PC-3 (cell line): ENCODE measurements at regions not wholly inside any gene's neighbourhood (a gene's known extent, or its start where the extent isn't known, plus 50 kb on each side); places are given as distances from the start of the nearest gene placed in this dataset.

Experiments used
- ATAC-seq: fragments of 200-7000 bp; cut with Tn5 transposase; 2 replicates; pipeline ENCODE4 v1.9.1; 2020; ENCODE audit warnings: mild to moderate bottlenecking, moderate library complexity
- BruUV-seq: library from RNA; stranded (reverse); fragments of 400-500 nt; replicated peaks from 2 replicates; lab custom pipeline; 2021; lab: Mats Ljungman, UMichigan
- CTCF ChIA-PET: fragments of 300-600 bp; sonication (Branson Sonifier 250); formaldehyde crosslinking; loops from one replicate; lab custom pipeline; 2022; ENCODE audit warnings: antibody characterized with exemption; lab: Charles Lee
- POLR2A ChIA-PET: fragments of 300-600 bp; sonication (Branson Sonifier 250); formaldehyde crosslinking; loops from one replicate; lab custom pipeline; 2022; ENCODE audit warnings: antibody characterized with exemption; ENCODE audit not compliant: unreplicated experiment; lab: Charles Lee
- DNase-seq: peaks from one replicate; pipeline ENCODE4 v3.0.0-alpha.2; 2015
- H2AFZ ChIP-seq: fragments of 300-600 bp; sonication (generic); 2 replicates; pipeline ENCODE4 v1.6.0; 2016; ENCODE audit warnings: antibody characterized with exemption, low read length
- H3F3A ChIP-seq: fragments of 300-600 bp; sonication (generic); one replicate; pipeline ENCODE4 v1.6.0; 2017; ENCODE audit warnings: antibody characterized with exemption, low read length, control low read depth, mild to moderate bottlenecking; ENCODE audit not compliant: unreplicated experiment
- H3K27ac ChIP-seq: fragments of 300-600 bp; sonication (generic); 2 replicates; pipeline ENCODE4 v1.5.1; 2016; ENCODE audit warnings: mild to moderate bottlenecking, low read length
- H3K27me3 ChIP-seq: fragments of 300-600 bp; sonication (generic); 2 replicates; pipeline ENCODE4 v1.6.1; 2016; ENCODE audit warnings: low read length, mixed read lengths
- H3K36me3 ChIP-seq: fragments of 300-600 bp; sonication (generic); 2 replicates; pipeline ENCODE4 v1.6.1; 2016; ENCODE audit warnings: low read depth, mixed run types, low read length, mixed read lengths
- H3K4me1 ChIP-seq: fragments of 300-600 bp; sonication (generic); 2 replicates; pipeline ENCODE4 v1.5.1; 2016; ENCODE audit warnings: low read length; ENCODE audit not compliant: insufficient read depth
- H3K4me2 ChIP-seq: fragments of 300-600 bp; sonication (generic); 2 replicates; pipeline ENCODE4 v1.6.0; 2016; ENCODE audit warnings: low read length
- H3K4me3 ChIP-seq: fragments of 300-600 bp; sonication (generic); 2 replicates; pipeline ENCODE4 v1.5.1; 2016; ENCODE audit warnings: mild to moderate bottlenecking, low read length, mixed read lengths
- H3K79me2 ChIP-seq: fragments of 300-600 bp; sonication (generic); 2 replicates; pipeline ENCODE4 v1.6.1; 2017; ENCODE audit warnings: low read length, mixed read lengths
- H3K9ac ChIP-seq: fragments of 300-600 bp; sonication (generic); 2 replicates; pipeline ENCODE4 v1.6.0; 2016; ENCODE audit warnings: mild to moderate bottlenecking, low read length
- H3K9me2 ChIP-seq: fragments of 300-600 bp; sonication (generic); replicated peaks from 2 replicates; pipeline ENCODE4 v1.6.1; 2016; ENCODE audit warnings: mixed run types, low read length, mixed read lengths
- H3K9me3 ChIP-seq: fragments of 300-600 bp; sonication (generic); 2 replicates; pipeline ENCODE4 v1.6.1; 2016; ENCODE audit warnings: low read length, mixed read lengths
- H4K20me1 ChIP-seq: fragments of 300-600 bp; sonication (generic); 2 replicates; pipeline ENCODE4 v1.6.1; 2016; ENCODE audit warnings: low read length, mixed read lengths
- CTCF ChIP-seq: fragments of 300-600 bp; sonication (generic); conservative IDR thresholded peaks from 2 replicates; pipeline ENCODE4 v1.5.1; 2017; ENCODE audit warnings: antibody characterized with exemption, low read depth, mild to moderate bottlenecking, low read length
- EZH2 ChIP-seq: fragments of 300-600 bp; sonication (generic); IDR thresholded peaks from one replicate; pipeline ENCODE4 v1.6.1; 2017; ENCODE audit warnings: antibody characterized with exemption, mild to moderate bottlenecking, low read length; ENCODE audit not compliant: unreplicated experiment
- EZH2phosphoT487 ChIP-seq: fragments of 300-600 bp; sonication (generic); IDR thresholded peaks from 2 replicates; pipeline ENCODE4 v1.6.1; 2018; ENCODE audit warnings: mild to moderate bottlenecking, antibody characterized with exemption, low read length, borderline replicate concordance
- intact Hi-C: fragments of 100-400 bp; cut with micrococcal nuclease; formaldehyde crosslinking; loops from 2 replicates; pipeline ENCODE4 v1.9.0; 2023

GRCh38 chr10:53076948-53077347, 304.4 kb upstream of the MBL2 start:
- no peak for DNase-seq
- Histone ChIP-seq H3F3A (no peaks in the 10 kb centered on the region), H4K20me1 (no peaks in the 10 kb centered on the region), H3K79me2 (no peaks in the 10 kb centered on the region), H2AFZ (no peak overlapping the region), H3K36me3 (no peaks in the 10 kb centered on the region), H3K4me1 (peaks cover 10% of the 10 kb centered on the region), H3K27ac (no peak overlapping the region), H3K9me3 (no peaks in the 10 kb centered on the region), H3K9me2 (no peaks in the 10 kb centered on the region), H3K9ac (no peak overlapping the region), H3K4me3 (no peak overlapping the region), H3K4me2 (no peak overlapping the region), H3K27me3 (no peaks in the 10 kb centered on the region)
- ATAC-seq: no peak
- CTCF ChIA-PET: interaction anchor here (0.5 kb wide), 1 partner anchor 143 kb away, joined by 8 read pairs; no protein-coding TSS in a partner anchor
- intact Hi-C loops: no loop called here
- BruUV-seq: no TSS peak
- TF ChIP-seq EZH2phosphoT487: no peak
- TF ChIP-seq EZH2: no peak
- TF ChIP-seq CTCF: no peak
- POLR2A ChIA-PET: no interaction called here

- Histone ChIP-seq H3K4me2 (no peak overlapping the region), H3K9me2 (no peaks in the 10 kb centered on the region), H4K20me1 (no peaks in the 10 kb centered on the region), H3K27me3 (0 out of 2 replicates have a peak, but pooled peaks cover 5% of the 10 kb centered on the region), H3K27ac (no peak overlapping the region), H3K4me3 (no peak overlapping the region), H3K36me3 (no peaks in the 10 kb centered on the region), H3K79me2 (no peaks in the 10 kb centered on the region), H3K9me3 (no peaks in the 10 kb centered on the region), H3K4me1 (peaks cover 11% of the 10 kb centered on the region), H3K9ac (no peak overlapping the region), H3F3A (no peaks in the 10 kb centered on the region), H2AFZ (no peak overlapping the region)
- DNase-seq (no peak), ATAC-seq (no peak)
- BruUV-seq: no TSS peak
- intact Hi-C loops: no loop called here
- ChIA-PET CTCF (no interaction called here), POLR2A (no interaction called here)
- TF ChIP-seq EZH2 (no peak), CTCF (no peak), EZH2phosphoT487 (no peak)
Observed at GRCh38 chr10:53075469-53075868, 302.9 kb upstream of the MBL2 start.

GRCh38 chr10:53072144-53072543, 299.6 kb upstream of the MBL2 start:
- H3K4me3 ChIP-seq: no peak overlapping the region
- no peak overlapping the region for H3K4me2 ChIP-seq
- intact Hi-C loops: no loop called here
- H3K9me2 ChIP-seq: no peaks in the 10 kb centered on the region
- H3K9ac ChIP-seq: no peak overlapping the region
- ATAC-seq (no peak), DNase-seq (no peak)
- H3K36me3 ChIP-seq: no peaks in the 10 kb centered on the region
- H3K9me3 ChIP-seq: no peaks in the 10 kb centered on the region
- no peaks in the 10 kb centered on the region for H3K79me2 ChIP-seq
- H4K20me1 ChIP-seq: no peaks in the 10 kb centered on the region
- H3K27me3 ChIP-seq: 0 out of 2 replicates have a peak, but pooled peaks cover 5% of the 10 kb centered on the region
- no peaks in the 10 kb centered on the region for H3F3A ChIP-seq
- H2AFZ ChIP-seq: no peak overlapping the region
- no peak for TF ChIP-seq EZH2phosphoT487
- no peak for TF ChIP-seq EZH2
- no peak for TF ChIP-seq CTCF
- no TSS peak for BruUV-seq
- CTCF ChIA-PET: no interaction called here
- POLR2A ChIA-PET: no interaction called here
- H3K4me1 ChIP-seq: 0 out of 2 replicates have a peak, but pooled peaks cover 6% of the 10 kb centered on the region
- no peak overlapping the region for H3K27ac ChIP-seq
